ENCODE measurements at regions not wholly inside any gene's neighbourhood (a gene's known extent, or its start where the extent isn't known, plus 50 kb on each side); places are given as distances from the start of the nearest gene placed in this dataset.

DNA sequence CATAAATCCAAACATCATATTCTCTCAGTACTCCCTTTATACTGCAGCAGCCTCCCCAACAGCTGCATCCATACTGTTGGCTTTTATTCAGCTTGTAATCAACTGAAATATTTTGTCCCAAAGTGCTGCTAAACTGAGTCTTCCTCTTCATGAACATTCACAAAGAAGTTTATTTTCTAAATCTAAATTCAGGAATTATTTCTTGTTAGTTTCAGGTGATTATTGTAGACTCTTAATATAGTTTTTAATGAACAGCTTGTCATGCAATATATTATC lies 269.3 kb upstream of the UBE2E2 start:
- H3K27ac ChIP-seq: no peak overlapping the region
- TF ChIP-seq CTCF (conservative IDR thresholded peaks at IDR 0.05): no peak

- no peak overlapping the region for H3K27ac ChIP-seq
- no peak for TF ChIP-seq CTCF (conservative IDR thresholded peaks at IDR 0.05)
These were observed 268.1 kb upstream of the UBE2E2 start for GRCh38 chr3:22935040-22935439.

GRCh38 chr3:22937536-22937935 lies 265.6 kb upstream of the UBE2E2 start:
- no peak for TF ChIP-seq CTCF (conservative IDR thresholded peaks at IDR 0.05)
- no peak overlapping the region for H3K27ac ChIP-seq

GRCh38 chr3:22938739-22939138 lies 264.4 kb upstream of the UBE2E2 start:
- no peak overlapping the region for H3K27ac ChIP-seq
- TF ChIP-seq CTCF (conservative IDR thresholded peaks at IDR 0.05): no peak

DNA sequence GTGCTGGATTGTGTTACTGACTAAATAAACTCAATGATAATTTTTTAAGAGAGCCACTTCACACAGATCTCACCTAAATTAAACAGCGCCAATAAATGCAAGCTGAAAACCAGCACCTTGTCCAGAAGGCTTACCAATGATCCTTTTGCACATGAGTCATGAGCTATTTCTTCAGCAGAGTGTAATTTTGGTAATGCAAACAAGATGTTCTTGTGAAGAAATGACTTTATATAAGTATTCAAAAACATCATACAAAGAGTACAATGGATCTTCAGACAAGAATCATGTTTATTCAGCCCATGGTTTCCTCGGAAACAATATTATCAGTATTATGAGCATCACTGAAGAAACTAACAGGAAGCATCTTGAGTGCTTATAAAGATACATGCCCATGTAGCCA lies 263.8 kb upstream of the UBE2E2 start:
- no peak overlapping the region for H3K27ac ChIP-seq
- no peak for TF ChIP-seq CTCF (conservative IDR thresholded peaks at IDR 0.05)

GRCh38 chr3:22940285-22940684 lies 262.8 kb upstream of the UBE2E2 start:
- TF ChIP-seq CTCF (conservative IDR thresholded peaks at IDR 0.05): no peak
- H3K27ac ChIP-seq: no peak overlapping the region

DNA sequence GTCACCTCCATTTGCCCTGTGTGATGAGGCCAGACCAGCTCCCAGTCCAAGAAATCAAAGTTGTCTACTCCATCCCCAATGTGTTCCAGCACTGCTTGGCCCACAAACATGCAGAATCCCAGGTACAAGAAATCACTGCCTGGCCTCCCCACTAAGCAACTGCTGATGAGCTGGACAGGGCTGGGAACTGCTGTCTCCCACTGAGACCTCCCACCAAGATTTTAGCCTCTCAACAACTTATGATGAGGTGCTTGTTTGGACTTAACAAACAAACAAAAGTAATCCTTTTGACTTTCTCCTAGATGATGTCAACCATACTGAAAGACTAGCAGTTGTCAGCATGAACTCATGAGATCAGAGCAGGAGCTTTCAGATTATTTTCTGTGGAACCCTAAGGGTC lies 260.1 kb upstream of the UBE2E2 start:
- TF ChIP-seq CTCF (conservative IDR thresholded peaks at IDR 0.05): no peak
- H3K27ac ChIP-seq: no peak overlapping the region

DNA sequence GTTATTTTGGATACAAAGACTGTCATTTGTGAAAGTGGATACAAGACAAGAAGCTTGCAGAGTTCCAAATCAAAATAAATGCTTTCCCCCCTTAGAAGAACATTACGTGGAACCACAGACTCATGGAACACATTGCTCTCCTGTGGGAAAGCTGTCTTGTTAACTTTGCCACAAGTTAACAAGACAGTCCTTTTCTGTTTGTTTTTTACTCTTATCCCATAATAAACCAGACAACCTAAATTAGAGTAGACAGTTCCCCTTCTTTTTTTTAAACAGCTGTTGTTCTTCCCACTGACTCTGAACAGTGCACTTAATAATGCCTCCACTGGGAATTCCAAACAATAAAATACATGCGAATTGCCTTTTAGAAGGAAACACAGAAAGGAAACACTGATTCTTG lies 255.3 kb upstream of the UBE2E2 start:
- TF ChIP-seq CTCF (conservative IDR thresholded peaks at IDR 0.05): no peak

More for the DNA sequence above, 255.3 kb upstream of the UBE2E2 start:
- H3K27ac ChIP-seq: no peak overlapping the region
